ENCODE measurements at regions not wholly inside any gene's neighbourhood (a gene's known extent, or its start where the extent isn't known, plus 50 kb on each side); places are given as distances from the start of the nearest gene placed in this dataset.

DNA sequence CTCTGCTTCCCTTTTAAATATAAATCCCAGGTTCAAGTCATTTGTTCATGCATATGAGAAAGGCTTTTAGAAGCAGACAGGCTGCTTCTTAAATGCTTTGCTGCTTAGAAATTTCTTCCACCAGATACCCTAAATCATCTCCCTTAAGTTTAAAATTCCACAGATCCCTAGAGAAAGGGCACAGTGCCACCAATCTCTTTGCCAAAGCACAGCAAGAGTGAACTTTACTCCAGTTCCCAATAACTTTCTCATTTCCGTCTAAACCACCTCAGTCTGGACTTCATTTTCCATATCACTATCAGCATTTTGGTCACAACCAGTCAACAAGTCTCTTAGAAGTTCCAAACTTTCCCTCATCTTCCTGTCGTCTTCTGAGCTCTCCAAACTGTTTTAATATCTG, 679.8 kb upstream of the FTMT start:
- no peak for FAIRE-seq
- ChIA-PET CTCF (ENCODE audit: low intra/inter-chr PET ratio) (no interaction called here), POLR2A (no interaction called here)
- Histone ChIP-seq H3K79me2 (ENCODE audit: control insufficient read depth, insufficient read depth, low read length) (no peaks in the 10 kb centered on the region), H3K4me3 (no peak overlapping the region), H3K9ac (ENCODE audit: insufficient read depth in 1 of 2, low read depth in 2 of 2, low read length in 2 of 2) (no peak overlapping the region), H3K9me1 (ENCODE audit: control insufficient read depth, insufficient read depth, low read length) (no peaks in the 10 kb centered on the region), H3K4me2 (ENCODE audit: insufficient read depth, low read length) (no peak overlapping the region), H3K27me3 (ENCODE audit: control insufficient read depth in 2 of 2, insufficient read depth in 2 of 2, low read length in 2 of 2) (no peaks in the 10 kb centered on the region), H3K9me3 (replicated peaks; ENCODE audit: control insufficient read depth, insufficient read depth, low read depth, low read length) (no peaks in the 10 kb centered on the region), H3K27ac (ENCODE audit: extremely low read depth, low read depth, low read length) (no peak overlapping the region), H2AFZ (ENCODE audit: low read depth, low read length) (no peak overlapping the region), H3K4me1 (replicated peaks in 1 of 2; ENCODE audit: control insufficient read depth in 2 of 2, insufficient read depth in 2 of 2, low read length in 2 of 2) (no peaks in the 10 kb centered on the region), H4K20me1 (replicated peaks; ENCODE audit: control insufficient read depth, insufficient read depth, low read length) (no peaks in the 10 kb centered on the region), H3K36me3 (ENCODE audit: control insufficient read depth, insufficient read depth, low read length) (no peaks in the 10 kb centered on the region)
- no peak for DNase-seq (ENCODE audit: extremely low read depth in 1 of 4, low spot score in 3 of 4)
- WGBS (ENCODE audit: insufficient coverage, low coverage, missing lambda C conversion rate): 9% methylated on average over 2 of the region's 2 CpGs
- no TSS peak for BruUV-seq (replicated peaks)
- intact Hi-C loops (cut with micrococcal nuclease) (no loop called here), in situ Hi-C loops (cut with MboI) (no loop called here)
- TF ChIP-seq PML (IDR thresholded peaks at IDR 0.05; ENCODE audit: low read length) (no peak), RBM15 (IDR thresholded peaks at IDR 0.05; ENCODE audit: insufficient read depth, low read length) (no peak), RAD21 (CRISPR knock-in tag; conservative IDR thresholded peaks at IDR 0.05 in 1 of 2, IDR thresholded peaks at IDR 0.05 in 1 of 2) (no peak), CAMTA2 (CRISPR knock-in tag; conservative IDR thresholded peaks at IDR 0.05) (no peak), KLF16 (IDR thresholded peaks at IDR 0.05) (no peak), RNF2 (IDR thresholded peaks at IDR 0.05) (no peak), HIVEP1 (CRISPR knock-in tag; IDR thresholded peaks at IDR 0.05) (no peak), NCOA6 (IDR thresholded peaks at IDR 0.05) (no peak), CEBPB (tag; IDR thresholded peaks at IDR 0.05) (no peak), KAT8 (IDR thresholded peaks at IDR 0.05; ENCODE audit: low read depth) (no peak), HNRNPH1 (optimal IDR thresholded peaks at IDR 0.05; ENCODE audit: low read depth, low read length) (no peak)
- ATAC-seq: no peak

Measured in K562 (cell line).